Transverse colon (tissue), 4 donors: ENCODE measurements at regions not wholly inside any gene's neighbourhood (a gene's known extent, or its start where the extent isn't known, plus 50 kb on each side); places are given as distances from the start of the nearest gene placed in this dataset.

Experiments used
- CTCF ChIP-seq, 5 experiments: fragments of 200-600 bp in 3 of 5; fragments of 450-650 bp in 2 of 5; sonication (generic) in 3 of 5; IDR thresholded peaks; 1 replicate in 2 of 5; 2 replicates in 3 of 5; pipeline ENCODE4 v1.5.1; 2016 to 2017; ENCODE audit warnings: antibody characterized with exemption in 5 of 5, inconsistent platforms in 3 of 5, mild to moderate bottlenecking in 2 of 5, moderate library complexity in 1 of 5
- EP300 ChIP-seq: sonication (generic); formaldehyde crosslinking; IDR thresholded peaks from one replicate; pipeline ENCODE4 v1.6.1; 2017; ENCODE audit warnings: antibody characterized with exemption, low read depth
- POLR2A ChIP-seq: fragments of 450-650 bp; IDR thresholded peaks from one replicate; pipeline ENCODE4 v1.6.1; 2016; ENCODE audit warnings: antibody characterized with exemption, mild to moderate bottlenecking, moderate library complexity
- POLR2AphosphoS5 ChIP-seq, 3 donors: sonication (generic); formaldehyde crosslinking; IDR thresholded peaks; one replicate each; pipeline ENCODE4 v1.6.1; 2016; ENCODE audit warnings: antibody characterized with exemption in 3 of 3

DNA sequence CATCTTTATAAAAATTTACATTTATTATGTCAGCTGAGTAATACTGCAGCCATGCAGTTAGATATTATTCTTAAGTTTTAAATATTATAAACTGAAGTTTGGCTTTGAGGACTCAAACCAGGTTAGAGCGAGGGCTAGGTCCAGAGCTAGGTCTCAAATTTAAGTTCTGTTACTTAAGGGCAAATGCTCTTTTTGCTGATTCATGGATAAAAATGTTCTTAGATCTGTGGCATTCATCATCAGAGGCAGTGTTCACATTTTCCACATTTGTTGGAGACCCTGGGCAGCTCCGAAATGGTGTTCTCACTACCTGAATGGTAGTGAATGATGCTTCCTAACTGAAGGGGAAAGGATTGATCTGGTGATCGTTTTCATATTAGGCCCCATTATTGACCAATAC is 121.4 kb upstream of the MB21D2 start:
- no peak for TF ChIP-seq CTCF (IDR thresholded peaks at IDR 0.05)
- TF ChIP-seq POLR2A = no peak
- no peak for TF ChIP-seq POLR2AphosphoS5 (IDR thresholded peaks at IDR 0.05)
- no peak for TF ChIP-seq EP300
